ENCODE measurements at regions not wholly inside any gene's neighbourhood (a gene's known extent, or its start where the extent isn't known, plus 50 kb on each side); places are given as distances from the start of the nearest gene placed in this dataset.

GRCh38 chr10:33390046-33390445 is 55.6 kb upstream of the NRP1 start:
- intact Hi-C loops (cut with DNase I): no loop called here
- Histone ChIP-seq H3K27me3 (no peaks in the 10 kb centered on the region), H3K4me1 (no peaks in the 10 kb centered on the region), H3K36me3 (no peaks in the 10 kb centered on the region), H3K9me3 (no peaks in the 10 kb centered on the region), H3K4me3 (no peak overlapping the region), H3K27ac (no peak overlapping the region)
- TF ChIP-seq CTCF (IDR thresholded peaks at IDR 0.05) (no peak), POLR2A (IDR thresholded peaks at IDR 0.05) (no peak), EP300 (IDR thresholded peaks at IDR 0.05) (no peak), POLR2AphosphoS5 (IDR thresholded peaks at IDR 0.05) (no peak)
- WGBS, 2 donors: 73 to 87% methylated on average over 5 of the region's 5 CpGs
- DNase-seq: no peak

DNA sequence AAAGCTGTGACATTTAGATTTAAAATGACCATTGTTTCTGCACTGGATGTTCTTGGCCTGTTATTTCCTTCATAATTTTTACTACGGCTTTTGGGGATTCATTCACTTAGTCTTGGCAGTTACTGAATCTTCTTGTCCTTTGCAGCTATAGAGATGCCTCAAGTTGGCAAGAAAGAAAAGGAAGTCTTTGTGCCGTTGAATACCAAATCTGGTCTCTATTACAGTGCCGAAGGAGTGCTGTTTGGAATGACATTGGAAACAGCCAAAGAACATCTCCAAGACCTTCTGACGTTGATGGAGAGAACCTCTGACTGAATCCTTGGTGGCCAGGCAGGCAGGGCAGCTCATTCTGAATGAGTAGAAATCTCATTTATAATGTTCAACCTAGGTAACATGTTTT is 54.3 kb upstream of the NRP1 start:
- H3K4me3 ChIP-seq: no peak overlapping the region
- intact Hi-C loops (cut with DNase I): no loop called here
- 91 to 92% methylated on average over 4 of the region's 4 CpGs for WGBS, 2 donors
- TF ChIP-seq EP300 (IDR thresholded peaks at IDR 0.05) (no peak), POLR2A (IDR thresholded peaks at IDR 0.05) (no peak), CTCF (IDR thresholded peaks at IDR 0.05) (no peak)
- peaks cover 0 to 1% (median 0%) of the 10 kb centered on the region in 4 donors for H3K4me1 ChIP-seq
- no peaks in the 10 kb centered on the region for H3K27me3 ChIP-seq
- H3K9me3 ChIP-seq: no peaks in the 10 kb centered on the region
- DNase-seq: no peak
- no peaks in the 10 kb centered on the region for H3K36me3 ChIP-seq
- no peak overlapping the region for H3K27ac ChIP-seq

DNA sequence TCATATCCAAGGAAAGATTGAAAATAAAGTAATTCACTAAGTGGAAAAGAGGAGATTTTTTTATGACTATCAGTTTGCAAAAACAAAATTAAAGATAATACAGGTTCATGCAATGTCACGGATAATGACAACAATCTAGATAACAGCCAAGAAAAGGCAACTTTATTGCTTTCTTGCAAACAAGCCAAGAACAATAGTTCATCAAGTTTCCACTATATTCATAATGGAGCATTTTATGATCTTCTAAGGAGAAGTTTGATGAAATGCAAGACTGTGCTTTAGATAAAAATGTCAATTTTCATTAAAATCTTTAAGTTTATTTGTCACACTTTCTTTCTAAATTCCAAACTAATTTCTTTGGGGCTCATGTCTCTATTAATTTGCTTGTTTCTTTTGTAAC is 53.9 kb upstream of the NRP1 start:
- WGBS, 2 donors: 24 to 67% methylated on average over 1 of the region's 1 CpG
- no peak overlapping the region for H3K27ac ChIP-seq
- TF ChIP-seq POLR2AphosphoS5 (IDR thresholded peaks at IDR 0.05) (no peak), EP300 (IDR thresholded peaks at IDR 0.05) (no peak), POLR2A (IDR thresholded peaks at IDR 0.05) (no peak)
- no peak for DNase-seq
- H3K4me3 ChIP-seq: no peak overlapping the region
- H3K27me3 ChIP-seq: no peaks in the 10 kb centered on the region
- H3K9me3 ChIP-seq: no peaks in the 10 kb centered on the region
- H3K36me3 ChIP-seq: no peaks in the 10 kb centered on the region
- intact Hi-C loops (cut with DNase I): no loop called here
- peaks cover 0 to 5% (median 0%) of the 10 kb centered on the region in 4 donors for H3K4me1 ChIP-seq

DNA sequence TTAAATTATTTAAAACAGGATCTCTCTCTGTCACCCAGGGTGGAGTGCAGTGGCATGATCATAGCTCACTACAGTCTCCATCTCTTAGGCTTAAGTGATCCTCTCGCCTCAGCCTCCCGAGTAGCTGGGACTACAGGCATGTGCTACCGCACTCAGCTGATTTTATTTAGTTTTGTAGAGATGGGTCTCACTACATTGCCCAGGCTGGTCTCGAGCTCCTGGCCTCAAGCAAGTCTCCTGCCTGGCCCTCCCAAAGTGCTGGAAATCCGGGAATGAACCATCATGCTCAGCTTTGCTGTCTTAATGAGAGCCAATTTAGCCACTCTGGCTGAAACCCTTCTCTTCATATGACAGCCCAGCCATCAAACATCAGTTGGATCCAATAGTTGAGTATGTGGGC is 53.3 kb upstream of the NRP1 start:
- TF ChIP-seq CTCF (IDR thresholded peaks at IDR 0.05) (no peak), POLR2A (IDR thresholded peaks at IDR 0.05) (no peak), POLR2AphosphoS5 (IDR thresholded peaks at IDR 0.05) (no peak), EP300 (IDR thresholded peaks at IDR 0.05) (no peak)
- WGBS, 2 donors: 91 to 92% methylated on average over 5 of the region's 5 CpGs
- intact Hi-C loops (cut with DNase I): no loop called here
- DNase-seq: no peak
- Histone ChIP-seq H3K4me1 (peaks cover 0 to 7% (median 0%) of the 10 kb centered on the region in 4 donors), H3K4me3 (no peak overlapping the region), H3K9me3 (no peaks in the 10 kb centered on the region), H3K36me3 (no peaks in the 10 kb centered on the region), H3K27me3 (no peaks in the 10 kb centered on the region), H3K27ac (no peak overlapping the region)

- intact Hi-C loops (cut with DNase I): no loop called here
- DNase-seq: no peak
- H3K27me3 ChIP-seq: no peaks in the 10 kb centered on the region
- no peak overlapping the region for H3K4me3 ChIP-seq
- no peaks in the 10 kb centered on the region for H3K36me3 ChIP-seq
- H3K27ac ChIP-seq: no peak overlapping the region
- H3K4me1 ChIP-seq: peaks cover 0 to 7% (median under 1%) of the 10 kb centered on the region in 4 donors
- WGBS, 2 donors: 95 to 98% methylated on average over 2 of the region's 2 CpGs
- H3K9me3 ChIP-seq: no peaks in the 10 kb centered on the region
- TF ChIP-seq POLR2AphosphoS5 (IDR thresholded peaks at IDR 0.05): no peak
- TF ChIP-seq EP300 (IDR thresholded peaks at IDR 0.05): no peak
- TF ChIP-seq POLR2A (IDR thresholded peaks at IDR 0.05): no peak
- TF ChIP-seq CTCF (IDR thresholded peaks at IDR 0.05): no peak
Measured at GRCh38 chr10:33386926-33387325, 52.5 kb upstream of the NRP1 start.

Measured in sigmoid colon (tissue), 6 donors.